DOHH2 (cell line): ENCODE measurements at regions not wholly inside any gene's neighbourhood (a gene's known extent, or its start where the extent isn't known, plus 50 kb on each side); places are given as distances from the start of the nearest gene placed in this dataset.

Experiments used
- CTCF ChIP-seq: fragments of 200-600 bp; sonication (generic); IDR thresholded peaks from one replicate; pipeline ENCODE4 v1.5.1; 2014; ENCODE audit warnings: antibody characterized with exemption, mild to moderate bottlenecking, low read depth, low read length; ENCODE audit not compliant: poor library complexity, severe bottlenecking
- EZH2phosphoT487 ChIP-seq: fragments of 200-600 bp; sonication (generic); IDR thresholded peaks from 2 replicates; pipeline ENCODE4 v1.6.1; 2017; ENCODE audit warnings: borderline replicate concordance, mild to moderate bottlenecking, antibody characterized with exemption, low read length, moderate library complexity, mixed read lengths

DNA sequence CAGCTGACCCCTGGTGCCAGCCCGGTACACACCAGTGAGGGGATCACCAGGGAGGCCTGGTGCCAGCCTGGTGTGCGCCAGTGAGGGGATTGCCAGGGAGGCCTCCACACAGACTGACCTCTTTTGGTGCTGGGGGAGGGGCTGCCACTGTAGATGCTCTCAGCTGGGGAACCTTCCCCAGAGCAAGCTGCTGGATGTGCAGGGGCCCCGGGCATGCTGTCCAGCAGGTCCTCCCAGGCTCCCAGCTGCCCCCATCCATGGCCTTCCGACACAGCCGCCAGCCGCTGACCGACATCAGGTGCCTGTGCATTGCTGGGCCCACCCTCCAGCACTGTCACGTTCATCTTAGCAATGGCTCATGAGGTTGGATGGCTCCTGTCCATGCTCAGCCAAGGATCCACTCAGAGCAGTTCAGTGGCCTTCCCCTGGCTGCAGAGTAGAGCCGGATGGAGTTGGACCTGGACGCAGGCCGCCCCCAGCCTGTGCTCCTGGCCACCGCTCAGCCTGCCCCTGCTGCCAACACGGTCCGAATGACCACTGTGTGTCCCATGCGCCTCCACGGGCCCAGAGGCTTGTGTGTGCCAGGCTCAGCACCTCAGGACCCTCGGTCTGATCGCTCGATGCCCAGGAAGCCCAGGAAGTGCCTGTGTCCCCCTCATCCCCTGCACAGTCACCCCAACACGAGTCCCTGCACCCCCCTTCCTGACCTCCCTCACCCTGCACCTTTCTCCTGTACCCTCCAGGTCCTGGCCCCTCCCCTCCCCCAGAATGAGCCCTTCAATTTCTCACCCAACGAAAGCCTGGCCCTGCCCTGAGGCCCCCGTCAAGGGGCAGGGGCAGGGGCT lies 95.7 kb downstream of the YTHDF1 start:
- TF ChIP-seq CTCF: no peak
- TF ChIP-seq EZH2phosphoT487: no peak
